ENCODE measurements at regions not wholly inside any gene's neighbourhood (a gene's known extent, or its start where the extent isn't known, plus 50 kb on each side); places are given as distances from the start of the nearest gene placed in this dataset.

- TF ChIP-seq, protein P1, sequence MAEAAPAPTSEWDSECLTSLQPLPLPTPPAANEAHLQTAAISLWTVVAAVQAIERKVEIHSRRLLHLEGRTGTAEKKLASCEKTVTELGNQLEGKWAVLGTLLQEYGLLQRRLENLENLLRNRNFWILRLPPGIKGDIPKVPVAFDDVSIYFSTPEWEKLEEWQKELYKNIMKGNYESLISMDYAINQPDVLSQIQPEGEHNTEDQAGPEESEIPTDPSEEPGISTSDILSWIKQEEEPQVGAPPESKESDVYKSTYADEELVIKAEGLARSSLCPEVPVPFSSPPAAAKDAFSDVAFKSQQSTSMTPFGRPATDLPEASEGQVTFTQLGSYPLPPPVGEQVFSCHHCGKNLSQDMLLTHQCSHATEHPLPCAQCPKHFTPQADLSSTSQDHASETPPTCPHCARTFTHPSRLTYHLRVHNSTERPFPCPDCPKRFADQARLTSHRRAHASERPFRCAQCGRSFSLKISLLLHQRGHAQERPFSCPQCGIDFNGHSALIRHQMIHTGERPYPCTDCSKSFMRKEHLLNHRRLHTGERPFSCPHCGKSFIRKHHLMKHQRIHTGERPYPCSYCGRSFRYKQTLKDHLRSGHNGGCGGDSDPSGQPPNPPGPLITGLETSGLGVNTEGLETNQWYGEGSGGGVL (tag by site-specific recombination; IDR thresholded peaks at IDR 0.05): no peak
- TF ChIP-seq ZNF114 (tag by site-specific recombination; IDR thresholded peaks at IDR 0.05) (no peak), ZNF239 (tag by site-specific recombination; IDR thresholded peaks at IDR 0.05) (no peak), ZNF558 (tag by site-specific recombination; IDR thresholded peaks at IDR 0.05) (no peak), ZNF449 (tag by site-specific recombination; IDR thresholded peaks at IDR 0.05) (no peak), ZNF596 (tag by site-specific recombination; IDR thresholded peaks at IDR 0.05) (no peak)
These were observed 177.3 kb upstream of the PLXNA2 start (continued) for GRCh38 chr1:208421486-208421885.

- Histone ChIP-seq H3K27ac (ENCODE audit: extremely low read depth, low read depth, low read length) (no peak overlapping the region), H3K4me3 (ENCODE audit: low read depth, low read length) (no peak overlapping the region), H3K9me3 (ENCODE audit: control insufficient read depth, insufficient read depth, low read depth, low read length) (no peaks in the 10 kb centered on the region), H3K4me1 (ENCODE audit: control insufficient read depth, insufficient read depth, low read length) (no peaks in the 10 kb centered on the region), H3K36me3 (ENCODE audit: control insufficient read depth in 2 of 2, insufficient read depth in 1 of 2, low read length in 2 of 2) (no peaks in the 10 kb centered on the region)
- TF ChIP-seq ZNF544 (tag by site-specific recombination; IDR thresholded peaks at IDR 0.05) (no peak), ZBTB1 (tag by site-specific recombination; IDR thresholded peaks at IDR 0.05) (no peak), ZNF324 (tag by site-specific recombination; IDR thresholded peaks at IDR 0.05) (no peak), EGR2 (tag by site-specific recombination; IDR thresholded peaks at IDR 0.05; ENCODE audit: low read depth) (no peak), ZNF548 (tag by site-specific recombination; IDR thresholded peaks at IDR 0.05) (no peak), ZBTB48 (tag by site-specific recombination; IDR thresholded peaks at IDR 0.05) (no peak), ZNF214 (tag by site-specific recombination; IDR thresholded peaks at IDR 0.05; ENCODE audit: borderline replicate concordance) (no peak), GLI4 (tag by site-specific recombination; IDR thresholded peaks at IDR 0.05) (no peak), HOXA7 (CRISPR knock-in tag; IDR thresholded peaks at IDR 0.05; ENCODE audit: borderline replicate concordance) (no peak), ZNF48 (tag by site-specific recombination; IDR thresholded peaks at IDR 0.05) (no peak)
- TF ChIP-seq, protein P2, sequence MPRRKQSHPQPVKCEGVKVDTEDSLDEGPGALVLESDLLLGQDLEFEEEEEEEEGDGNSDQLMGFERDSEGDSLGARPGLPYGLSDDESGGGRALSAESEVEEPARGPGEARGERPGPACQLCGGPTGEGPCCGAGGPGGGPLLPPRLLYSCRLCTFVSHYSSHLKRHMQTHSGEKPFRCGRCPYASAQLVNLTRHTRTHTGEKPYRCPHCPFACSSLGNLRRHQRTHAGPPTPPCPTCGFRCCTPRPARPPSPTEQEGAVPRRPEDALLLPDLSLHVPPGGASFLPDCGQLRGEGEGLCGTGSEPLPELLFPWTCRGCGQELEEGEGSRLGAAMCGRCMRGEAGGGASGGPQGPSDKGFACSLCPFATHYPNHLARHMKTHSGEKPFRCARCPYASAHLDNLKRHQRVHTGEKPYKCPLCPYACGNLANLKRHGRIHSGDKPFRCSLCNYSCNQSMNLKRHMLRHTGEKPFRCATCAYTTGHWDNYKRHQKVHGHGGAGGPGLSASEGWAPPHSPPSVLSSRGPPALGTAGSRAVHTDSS (tag by site-specific recombination; IDR thresholded peaks at IDR 0.05): no peak
- CTCF ChIA-PET: no interaction called here
- POLR2A ChIA-PET: interaction anchor here (0.7 kb wide), 2 partner anchors 292 to 1006 kb away, joined by 4 to 5 read pairs; no protein-coding TSS in a partner anchor
These were observed 179.3 kb upstream of the PLXNA2 start for GRCh38 chr1:208423526-208423925.

- H3K27ac ChIP-seq (ENCODE audit: extremely low read depth, low read depth, low read length): no peak overlapping the region
- H3K9me3 ChIP-seq (ENCODE audit: control insufficient read depth, insufficient read depth, low read depth, low read length): no peaks in the 10 kb centered on the region
- H3K4me3 ChIP-seq (ENCODE audit: low read depth, low read length): no peak overlapping the region
- no peaks in the 10 kb centered on the region for H3K36me3 ChIP-seq (ENCODE audit: control insufficient read depth in 2 of 2, insufficient read depth in 1 of 2, low read length in 2 of 2)
- ChIA-PET CTCF (no interaction called here), POLR2A (no interaction called here)
- no peaks in the 10 kb centered on the region for H3K4me1 ChIP-seq (ENCODE audit: control insufficient read depth, insufficient read depth, low read length)
- no peak for TF ChIP-seq ZNF239 (tag by site-specific recombination; IDR thresholded peaks at IDR 0.05)
- no peak for TF ChIP-seq ZNF10 (tag by site-specific recombination; IDR thresholded peaks at IDR 0.05)
- TF ChIP-seq TCF7L2 (IDR thresholded peaks at IDR 0.05; ENCODE audit: borderline replicate concordance, low read depth, low read length): no peak
- no peak for TF ChIP-seq SP7 (tag by site-specific recombination; IDR thresholded peaks at IDR 0.05)
- TF ChIP-seq ZIC2 (tag by site-specific recombination; IDR thresholded peaks at IDR 0.05): no peak
- TF ChIP-seq, protein P3, sequence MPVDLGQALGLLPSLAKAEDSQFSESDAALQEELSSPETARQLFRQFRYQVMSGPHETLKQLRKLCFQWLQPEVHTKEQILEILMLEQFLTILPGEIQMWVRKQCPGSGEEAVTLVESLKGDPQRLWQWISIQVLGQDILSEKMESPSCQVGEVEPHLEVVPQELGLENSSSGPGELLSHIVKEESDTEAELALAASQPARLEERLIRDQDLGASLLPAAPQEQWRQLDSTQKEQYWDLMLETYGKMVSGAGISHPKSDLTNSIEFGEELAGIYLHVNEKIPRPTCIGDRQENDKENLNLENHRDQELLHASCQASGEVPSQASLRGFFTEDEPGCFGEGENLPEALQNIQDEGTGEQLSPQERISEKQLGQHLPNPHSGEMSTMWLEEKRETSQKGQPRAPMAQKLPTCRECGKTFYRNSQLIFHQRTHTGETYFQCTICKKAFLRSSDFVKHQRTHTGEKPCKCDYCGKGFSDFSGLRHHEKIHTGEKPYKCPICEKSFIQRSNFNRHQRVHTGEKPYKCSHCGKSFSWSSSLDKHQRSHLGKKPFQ (tag by site-specific recombination; IDR thresholded peaks at IDR 0.05): no peak
- no peak for TF ChIP-seq ZNF645 (tag by site-specific recombination; IDR thresholded peaks at IDR 0.05)
- TF ChIP-seq ZNF202 (tag by site-specific recombination; IDR thresholded peaks at IDR 0.05; ENCODE audit: borderline replicate concordance): no peak
These were observed 180.9 kb upstream of the PLXNA2 start for GRCh38 chr1:208425096-208425495.
